ENCODE measurements at regions not wholly inside any gene's neighbourhood (a gene's known extent, or its start where the extent isn't known, plus 50 kb on each side); places are given as distances from the start of the nearest gene placed in this dataset.

GRCh38 chr6:41427642-41428335 is 92.4 kb downstream of the NCR2 start:
- peak overlapping the region; percentile 87 to 92 (median 90) for H3K27ac ChIP-seq
- 0 to 4% methylated on average over 7 to 16 of the region's 71 CpGs for WGBS, 2 donors
- H3K36me3 ChIP-seq, result no peaks in the 10 kb centered on the region
- peak overlapping the region; percentile 22 to 39 (median 28) for H3K4me3 ChIP-seq (replicated peaks in 1 of 3)
- intact Hi-C loops (cut with DNase I), result no loop called here
- DNase-seq, result peak; percentile 88 to 93
- no peaks in the 10 kb centered on the region for H3K9me3 ChIP-seq
- H3K27me3 ChIP-seq, result no peaks in the 10 kb centered on the region
- TF ChIP-seq POLR2A (IDR thresholded peaks at IDR 0.05) (peak in 1 of 2 donors; percentile 52), CTCF (IDR thresholded peaks at IDR 0.05) (peak in 2 of 6 experiments; percentile 29 to 32)
- peaks cover 19 to 43% of the 10 kb centered on the region in 2 donors for H3K4me1 ChIP-seq

GRCh38 chr6:41428336-41428995 is 93.1 kb downstream of the NCR2 start:
- TF ChIP-seq POLR2A (IDR thresholded peaks at IDR 0.05), result no peak
- no peak for TF ChIP-seq CTCF (IDR thresholded peaks at IDR 0.05)
- no peak for DNase-seq
- H3K36me3 ChIP-seq, result no peaks in the 10 kb centered on the region
- H3K4me3 ChIP-seq (replicated peaks in 1 of 3), result peak overlapping the region in 1 of 3 donors; percentile 39
- H3K27ac ChIP-seq, result peak overlapping the region; percentile 87 to 92 (median 90)
- no peaks in the 10 kb centered on the region for H3K27me3 ChIP-seq
- WGBS, 2 donors, result 10 to 11% methylated on average over 15 to 22 of the region's 35 CpGs
- H3K9me3 ChIP-seq, result no peaks in the 10 kb centered on the region
- peaks cover 19 to 43% of the 10 kb centered on the region in 2 donors for H3K4me1 ChIP-seq
- intact Hi-C loops (cut with DNase I), result no loop called here

GRCh38 chr6:41428996-41429421 is 93.6 kb downstream of the NCR2 start:
- 41 to 46% methylated on average over 3 to 5 of the region's 5 CpGs for WGBS, 2 donors

GRCh38 chr6:41429506-41430504 is 94.4 kb downstream of the NCR2 start:
- peak; percentile 73 to 80 for DNase-seq
- TF ChIP-seq CTCF (IDR thresholded peaks at IDR 0.05), result no peak
- no peak for TF ChIP-seq POLR2A (IDR thresholded peaks at IDR 0.05)
- 33 to 37% methylated on average over 14 of the region's 14 CpGs for WGBS, 2 donors
- Histone ChIP-seq H3K4me1 (peaks cover 19 to 40% of the 10 kb centered on the region in 2 donors), H3K27me3 (no peaks in the 10 kb centered on the region), H3K4me3 (replicated peaks in 1 of 3) (no peak overlapping the region), H3K36me3 (no peaks in the 10 kb centered on the region), H3K9me3 (no peaks in the 10 kb centered on the region), H3K27ac (peak overlapping the region; percentile 1 to 87 (median 73))
- intact Hi-C loops (cut with DNase I), result no loop called here

More at GRCh38 chr6:41428996-41429421, 93.6 kb downstream of the NCR2 start:
- H3K27ac ChIP-seq, result peak overlapping the region in 2 of 3 donors; percentile 87 to 90
- H3K4me1 ChIP-seq, result peaks cover 19 to 43% of the 10 kb centered on the region in 2 donors
- TF ChIP-seq POLR2A (IDR thresholded peaks at IDR 0.05) (no peak), CTCF (IDR thresholded peaks at IDR 0.05) (no peak)
- H3K36me3 ChIP-seq, result no peaks in the 10 kb centered on the region
- no peaks in the 10 kb centered on the region for H3K9me3 ChIP-seq
- peak in 1 of 2 donors; percentile 28 for DNase-seq
- H3K4me3 ChIP-seq (replicated peaks in 1 of 3), result no peak overlapping the region
- intact Hi-C loops (cut with DNase I), result no loop called here
- no peaks in the 10 kb centered on the region for H3K27me3 ChIP-seq
